GM23248 (cell line): ENCODE measurements at regions not wholly inside any gene's neighbourhood (a gene's known extent, or its start where the extent isn't known, plus 50 kb on each side); places are given as distances from the start of the nearest gene placed in this dataset.

ENCODE experiments used
- EZH2 ChIP-seq: fragments of 200-600 bp; sonication (generic); IDR thresholded peaks from 2 replicates; pipeline ENCODE4 v1.6.1; 2018; ENCODE audit warnings: antibody characterized with exemption, mild to moderate bottlenecking; ENCODE audit not compliant: insufficient read depth, poor library complexity, severe bottlenecking
- EZH2phosphoT487 ChIP-seq: fragments of 200-600 bp; sonication (generic); IDR thresholded peaks from 2 replicates; pipeline ENCODE4 v1.6.1; 2018; ENCODE audit warnings: antibody characterized with exemption, moderate library complexity, mild to moderate bottlenecking, low read depth; ENCODE audit not compliant: insufficient read depth

GRCh38 chr2:217301142-217301925 is 441.5 kb upstream of the TNP1 start:
- TF ChIP-seq EZH2 (no peak), EZH2phosphoT487 (no peak)
